ENCODE measurements at regions not wholly inside any gene's neighbourhood (a gene's known extent, or its start where the extent isn't known, plus 50 kb on each side); places are given as distances from the start of the nearest gene placed in this dataset.
"Not testable (repeated sequence)": the region's sequence is repeated elsewhere in the genome, so short reads cannot be mapped to it uniquely, and the experiment has no call there.

GRCh38 chr2:110329158-110329557 lies 116.8 kb upstream of the MTLN start:
- H3K4me3 ChIP-seq (ENCODE audit: low read length in 3 of 3); FAIRE-seq; H3K9me3 ChIP-seq (ENCODE audit: control insufficient read depth in 2 of 3, insufficient read depth in 1 of 3, low read length in 3 of 3); H3K36me3 ChIP-seq (ENCODE audit: control insufficient read depth in 2 of 3, insufficient read depth in 3 of 3, low read length in 3 of 3); H3K4me1 ChIP-seq (ENCODE audit: control insufficient read depth in 2 of 3, insufficient read depth in 2 of 3, low read depth in 1 of 3, low read length in 3 of 3); H3K27ac ChIP-seq (ENCODE audit: low read depth in 2 of 2, low read length in 2 of 2); H3K27me3 ChIP-seq (ENCODE audit: control insufficient read depth, insufficient read depth, low read length); H3K9ac ChIP-seq (ENCODE audit: low read length in 3 of 3); intact Hi-C loops (cut with DNase I): not testable (repeated sequence)
- peak in 1 of 5 donors; percentile 18 for DNase-seq

GRCh38 chr2:110328677-110329076 lies 116.3 kb upstream of the MTLN start:
- H3K4me1 ChIP-seq (ENCODE audit: control insufficient read depth in 2 of 3, insufficient read depth in 2 of 3, low read depth in 1 of 3, low read length in 3 of 3); FAIRE-seq; intact Hi-C loops (cut with DNase I): not testable (repeated sequence)

GRCh38 chr2:110323832-110324231 lies 111.5 kb upstream of the MTLN start:
- FAIRE-seq; H3K27me3 ChIP-seq (ENCODE audit: control insufficient read depth, insufficient read depth, low read length); H3K36me3 ChIP-seq (ENCODE audit: control insufficient read depth in 2 of 3, insufficient read depth in 3 of 3, low read length in 3 of 3); H3K4me3 ChIP-seq (ENCODE audit: low read length in 3 of 3); DNase-seq; H3K9me3 ChIP-seq (ENCODE audit: control insufficient read depth in 2 of 3, insufficient read depth in 1 of 3, low read length in 3 of 3); H3K27ac ChIP-seq (ENCODE audit: low read depth in 2 of 2, low read length in 2 of 2); H3K4me1 ChIP-seq (ENCODE audit: control insufficient read depth in 2 of 3, insufficient read depth in 2 of 3, low read depth in 1 of 3, low read length in 3 of 3); H3K9ac ChIP-seq (ENCODE audit: low read length in 3 of 3); intact Hi-C loops (cut with DNase I): not testable (repeated sequence)

More at GRCh38 chr2:110328677-110329076, 116.3 kb upstream of the MTLN start:
- H3K9me3 ChIP-seq (ENCODE audit: control insufficient read depth in 2 of 3, insufficient read depth in 1 of 3, low read length in 3 of 3); H3K27ac ChIP-seq (ENCODE audit: low read depth in 2 of 2, low read length in 2 of 2); H3K36me3 ChIP-seq (ENCODE audit: control insufficient read depth in 2 of 3, insufficient read depth in 3 of 3, low read length in 3 of 3); H3K27me3 ChIP-seq (ENCODE audit: control insufficient read depth, insufficient read depth, low read length); H3K9ac ChIP-seq (ENCODE audit: low read length in 3 of 3); H3K4me3 ChIP-seq (ENCODE audit: low read length in 3 of 3): not testable (repeated sequence)
- peak in 2 of 5 donors; percentile 23 to 40 for DNase-seq

GRCh38 chr2:110322535-110322934 lies 110.2 kb upstream of the MTLN start:
- FAIRE-seq; DNase-seq; H3K4me3 ChIP-seq (ENCODE audit: low read length in 3 of 3); intact Hi-C loops (cut with DNase I); H3K36me3 ChIP-seq (ENCODE audit: control insufficient read depth in 2 of 3, insufficient read depth in 3 of 3, low read length in 3 of 3); H3K27me3 ChIP-seq (ENCODE audit: control insufficient read depth, insufficient read depth, low read length); H3K9me3 ChIP-seq (ENCODE audit: control insufficient read depth in 2 of 3, insufficient read depth in 1 of 3, low read length in 3 of 3); H3K9ac ChIP-seq (ENCODE audit: low read length in 3 of 3); H3K4me1 ChIP-seq (ENCODE audit: control insufficient read depth in 2 of 3, insufficient read depth in 2 of 3, low read depth in 1 of 3, low read length in 3 of 3); H3K27ac ChIP-seq (ENCODE audit: low read depth in 2 of 2, low read length in 2 of 2): not testable (repeated sequence)

GRCh38 chr2:110320834-110321563 lies 108.7 kb upstream of the MTLN start:
- intact Hi-C loops (cut with DNase I); FAIRE-seq; H3K27me3 ChIP-seq (ENCODE audit: control insufficient read depth, insufficient read depth, low read length); H3K9me3 ChIP-seq (ENCODE audit: control insufficient read depth in 2 of 3, insufficient read depth in 1 of 3, low read length in 3 of 3); H3K36me3 ChIP-seq (ENCODE audit: control insufficient read depth in 2 of 3, insufficient read depth in 3 of 3, low read length in 3 of 3); H3K4me3 ChIP-seq (ENCODE audit: low read length in 3 of 3); H3K27ac ChIP-seq (ENCODE audit: low read depth in 2 of 2, low read length in 2 of 2); H3K4me1 ChIP-seq (ENCODE audit: control insufficient read depth in 2 of 3, insufficient read depth in 2 of 3, low read depth in 1 of 3, low read length in 3 of 3); H3K9ac ChIP-seq (ENCODE audit: low read length in 3 of 3); DNase-seq: not testable (repeated sequence)

GRCh38 chr2:110318898-110319297 lies 106.6 kb upstream of the MTLN start:
- H3K36me3 ChIP-seq (ENCODE audit: control insufficient read depth in 2 of 3, insufficient read depth in 3 of 3, low read length in 3 of 3); H3K9ac ChIP-seq (ENCODE audit: low read length in 3 of 3); H3K9me3 ChIP-seq (ENCODE audit: control insufficient read depth in 2 of 3, insufficient read depth in 1 of 3, low read length in 3 of 3); H3K4me1 ChIP-seq (ENCODE audit: control insufficient read depth in 2 of 3, insufficient read depth in 2 of 3, low read depth in 1 of 3, low read length in 3 of 3); DNase-seq; intact Hi-C loops (cut with DNase I); H3K27ac ChIP-seq (ENCODE audit: low read depth in 2 of 2, low read length in 2 of 2); H3K27me3 ChIP-seq (ENCODE audit: control insufficient read depth, insufficient read depth, low read length); FAIRE-seq; H3K4me3 ChIP-seq (ENCODE audit: low read length in 3 of 3): not testable (repeated sequence)

GRCh38 chr2:110317377-110317776 lies 105.0 kb upstream of the MTLN start:
- intact Hi-C loops (cut with DNase I); H3K4me3 ChIP-seq (ENCODE audit: low read length in 3 of 3); H3K9me3 ChIP-seq (ENCODE audit: control insufficient read depth in 2 of 3, insufficient read depth in 1 of 3, low read length in 3 of 3); H3K9ac ChIP-seq (ENCODE audit: low read length in 3 of 3); H3K36me3 ChIP-seq (ENCODE audit: control insufficient read depth in 2 of 3, insufficient read depth in 3 of 3, low read length in 3 of 3); DNase-seq; H3K27me3 ChIP-seq (ENCODE audit: control insufficient read depth, insufficient read depth, low read length); H3K27ac ChIP-seq (ENCODE audit: low read depth in 2 of 2, low read length in 2 of 2); FAIRE-seq; H3K4me1 ChIP-seq (ENCODE audit: control insufficient read depth in 2 of 3, insufficient read depth in 2 of 3, low read depth in 1 of 3, low read length in 3 of 3): not testable (repeated sequence)

- H3K4me1 ChIP-seq (ENCODE audit: control insufficient read depth in 2 of 3, insufficient read depth in 2 of 3, low read depth in 1 of 3, low read length in 3 of 3); intact Hi-C loops (cut with DNase I): not testable (repeated sequence)
- peak; percentile 41 for FAIRE-seq
These were observed 103.9 kb upstream of the MTLN start for GRCh38 chr2:110316051-110316865.

More at GRCh38 chr2:110316051-110316865, 103.9 kb upstream of the MTLN start:
- not testable (repeated sequence) for H3K36me3 ChIP-seq (ENCODE audit: control insufficient read depth in 2 of 3, insufficient read depth in 3 of 3, low read length in 3 of 3); H3K4me3 ChIP-seq (ENCODE audit: low read length in 3 of 3); H3K9ac ChIP-seq (ENCODE audit: low read length in 3 of 3); H3K27ac ChIP-seq (ENCODE audit: low read depth in 2 of 2, low read length in 2 of 2); H3K9me3 ChIP-seq (ENCODE audit: control insufficient read depth in 2 of 3, insufficient read depth in 1 of 3, low read length in 3 of 3); DNase-seq; H3K27me3 ChIP-seq (ENCODE audit: control insufficient read depth, insufficient read depth, low read length)
